ENCODE measurements at regions not wholly inside any gene's neighbourhood (a gene's known extent, or its start where the extent isn't known, plus 50 kb on each side); places are given as distances from the start of the nearest gene placed in this dataset.
"Not testable (repeated sequence)": the region's sequence is repeated elsewhere in the genome, so short reads cannot be mapped to it uniquely, and the experiment has no call there.

DNA sequence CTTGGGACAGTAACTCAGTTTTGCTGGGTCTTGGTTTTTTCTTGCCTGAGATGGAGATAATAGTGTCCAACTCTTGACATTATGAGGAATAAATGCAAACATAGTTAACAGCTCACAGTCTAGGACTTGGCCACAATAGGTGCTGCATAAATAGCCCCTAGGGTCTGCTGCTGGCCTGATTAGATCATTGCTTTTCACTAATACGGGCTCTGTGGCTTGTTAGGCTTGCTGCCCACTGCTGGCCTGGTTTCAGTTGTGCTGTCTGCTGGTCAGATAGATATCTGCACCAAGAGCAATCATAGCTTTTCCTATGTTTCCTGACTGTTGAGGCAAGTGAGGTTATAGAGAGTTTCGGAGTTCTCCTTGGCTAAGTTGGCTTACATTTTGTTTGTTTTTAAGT, 246.1 kb downstream of the DNAJB9 start:
- no peak for DNase-seq (ENCODE audit: low read depth)

DNA sequence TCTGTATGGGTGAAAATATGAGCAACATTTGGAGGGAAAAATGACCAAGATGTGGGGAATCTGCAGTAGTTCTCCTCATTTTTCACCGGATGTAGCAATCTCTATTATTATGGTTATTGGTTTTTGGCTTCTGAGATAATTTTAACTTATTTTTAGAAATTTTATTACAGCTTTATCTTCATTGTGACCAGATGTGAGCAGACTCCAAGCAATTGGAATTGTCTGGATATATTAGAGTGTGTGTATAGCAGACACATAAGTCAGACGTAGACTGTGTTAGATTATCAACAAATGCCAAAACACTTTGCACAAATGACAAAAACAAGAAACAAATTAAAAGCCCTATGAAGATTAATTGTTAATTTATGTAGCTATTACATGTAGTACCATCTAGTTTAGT, 249.1 kb downstream of the DNAJB9 start:
- DNase-seq (ENCODE audit: low read depth): no peak

DNA sequence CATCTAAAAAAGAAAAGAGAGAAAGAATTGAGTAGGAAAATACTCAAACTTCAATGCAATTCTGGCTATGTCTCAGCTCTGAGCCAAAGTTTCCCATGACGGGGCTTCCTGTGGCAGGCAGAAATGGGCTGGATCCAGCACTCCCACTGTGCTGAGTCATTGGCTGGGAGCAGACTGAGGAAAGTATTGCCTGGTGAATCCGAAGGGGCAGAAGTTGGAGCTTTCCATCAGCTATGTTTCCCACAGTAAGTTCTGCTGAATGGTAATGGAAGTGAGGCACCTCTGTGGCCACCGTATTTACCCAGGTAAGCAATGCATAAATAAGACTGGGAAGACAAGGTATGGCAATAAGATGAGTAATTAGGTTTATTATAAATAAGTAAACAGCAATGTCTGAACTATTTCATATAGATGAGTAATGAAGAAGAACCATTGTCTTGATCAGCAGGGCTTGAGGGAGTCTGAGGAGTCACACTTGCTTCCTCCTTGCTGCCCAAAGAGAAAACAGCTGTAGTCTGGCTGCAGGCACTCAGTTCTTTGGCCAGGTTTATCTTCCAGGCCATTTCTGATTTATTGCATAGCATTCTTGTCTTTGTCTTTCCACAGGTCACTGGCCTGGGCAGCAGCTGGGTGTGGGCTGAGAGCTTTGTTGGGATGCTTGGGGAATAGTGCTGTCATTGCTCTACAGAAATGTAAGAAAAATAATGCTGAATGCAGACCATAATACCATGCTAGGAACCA, 255.3 kb downstream of the DNAJB9 start:
- no peak for DNase-seq (ENCODE audit: low read depth)

DNA sequence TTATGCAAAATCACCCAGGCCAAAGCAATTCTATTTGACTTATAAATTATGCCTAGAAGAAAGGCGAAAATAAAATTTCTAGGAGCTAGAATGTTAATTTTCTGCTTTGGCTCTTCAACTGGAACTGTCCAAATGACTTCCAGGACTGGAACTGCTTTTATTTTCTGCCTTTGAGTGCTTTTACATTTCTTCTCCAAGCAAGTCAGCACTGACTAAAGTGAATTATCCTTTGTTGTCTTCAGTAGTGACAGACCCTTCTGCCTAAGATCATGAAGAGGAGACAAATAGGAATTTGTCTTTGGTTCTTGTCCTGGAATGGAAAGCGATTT, 255.9 kb downstream of the DNAJB9 start:
- no peak for DNase-seq (ENCODE audit: low read depth)

DNA sequence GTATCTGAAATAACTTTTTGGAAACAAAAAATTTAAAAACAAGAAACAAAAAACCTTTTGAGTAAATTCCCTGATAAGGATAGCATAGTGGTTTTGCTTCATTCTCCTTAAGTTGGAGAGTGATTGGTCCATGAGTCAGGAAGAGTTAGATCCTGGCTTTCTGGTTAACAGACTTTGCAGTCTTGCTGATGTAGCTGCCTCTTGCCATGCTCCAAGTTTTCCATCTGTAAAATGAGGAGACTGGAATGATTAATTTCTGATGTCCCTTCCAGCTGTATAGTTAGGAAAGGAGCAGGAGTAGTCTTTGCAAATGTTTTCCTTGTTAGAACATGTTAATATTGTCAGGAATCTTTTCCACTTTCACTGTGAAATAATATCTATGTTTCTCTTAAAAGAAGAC, 266.6 kb downstream of the DNAJB9 start:
- DNase-seq (ENCODE audit: low read depth): no peak

DNA sequence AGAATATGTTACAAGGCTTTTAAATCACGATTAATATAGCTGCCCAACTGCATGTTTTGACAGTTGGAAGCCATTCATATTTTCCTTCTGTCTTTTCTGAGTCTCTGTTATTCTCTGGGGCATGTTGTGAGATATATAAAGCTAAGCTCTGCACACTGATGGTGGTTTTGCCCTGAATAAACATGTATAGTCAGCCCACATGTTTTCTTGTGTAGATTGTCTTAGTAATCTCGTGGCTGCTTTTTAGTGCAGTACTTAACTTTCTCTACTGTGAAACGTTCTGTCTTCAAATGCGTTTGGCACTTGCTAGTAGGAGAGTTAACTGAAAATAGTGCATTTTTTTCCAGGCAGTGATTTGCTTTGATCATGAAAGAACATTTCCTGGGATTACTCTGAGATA, 268.5 kb downstream of the DNAJB9 start:
- no peak for DNase-seq (ENCODE audit: low read depth)

DNA sequence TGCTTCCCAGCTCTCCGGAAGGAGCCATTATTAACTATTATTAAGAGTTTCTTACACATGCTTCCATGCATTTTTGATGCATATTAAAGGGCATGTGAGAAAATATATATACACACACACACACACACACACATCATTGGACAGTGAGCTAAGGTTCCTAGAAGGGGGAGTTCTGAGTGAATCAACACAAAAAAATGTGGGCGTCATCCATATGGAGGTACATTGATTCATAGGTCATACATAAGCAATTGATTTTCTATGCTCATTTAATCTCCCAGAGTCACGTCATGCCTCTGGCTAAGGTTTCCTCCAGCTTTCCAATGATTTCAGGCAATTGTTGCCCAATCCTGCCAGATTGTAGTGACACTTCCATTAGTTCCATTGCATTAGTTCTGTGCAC, 269.4 kb downstream of the DNAJB9 start:
- DNase-seq (ENCODE audit: low read depth): no peak

DNA sequence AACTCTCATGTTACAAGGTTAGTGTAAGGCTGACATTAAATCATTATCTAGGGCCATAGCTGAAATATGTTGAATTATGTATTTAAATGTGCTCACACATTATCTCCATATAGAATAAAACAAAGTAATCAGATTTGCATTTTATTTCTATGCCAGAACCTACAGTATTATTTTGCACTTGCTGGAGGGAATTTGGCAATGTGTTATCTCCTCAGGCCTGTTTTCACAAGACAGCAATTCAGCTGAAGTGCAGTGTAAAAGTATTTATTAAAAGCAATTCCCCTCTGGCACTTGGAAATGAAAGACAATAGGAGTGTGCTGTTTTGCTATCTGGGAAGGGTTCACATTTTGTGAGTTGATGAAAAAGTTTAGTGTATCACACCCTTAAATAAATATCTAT, 276.3 kb downstream of the DNAJB9 start:
- DNase-seq (ENCODE audit: low read depth): no peak

DNA sequence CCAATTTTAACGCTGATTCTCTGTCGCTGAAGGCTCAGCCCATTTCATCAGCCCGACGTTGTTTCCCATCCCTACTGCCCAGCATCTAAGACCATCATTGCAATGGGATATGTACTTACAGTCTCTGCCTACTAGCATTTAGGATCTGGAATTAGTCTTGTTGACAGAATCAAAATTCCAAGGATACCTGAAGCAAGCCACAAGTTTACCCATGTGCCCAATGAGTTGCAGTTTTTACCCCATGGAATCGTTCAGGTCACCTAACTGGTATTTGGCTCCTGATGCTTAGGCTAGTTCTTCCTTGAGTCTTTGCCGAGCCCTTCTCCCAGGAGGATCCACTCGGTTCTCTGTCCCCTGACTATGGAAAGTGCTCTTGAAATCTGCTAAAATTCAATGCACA, 276.8 kb downstream of the DNAJB9 start:
- DNase-seq (ENCODE audit: low read depth): no peak

DNA sequence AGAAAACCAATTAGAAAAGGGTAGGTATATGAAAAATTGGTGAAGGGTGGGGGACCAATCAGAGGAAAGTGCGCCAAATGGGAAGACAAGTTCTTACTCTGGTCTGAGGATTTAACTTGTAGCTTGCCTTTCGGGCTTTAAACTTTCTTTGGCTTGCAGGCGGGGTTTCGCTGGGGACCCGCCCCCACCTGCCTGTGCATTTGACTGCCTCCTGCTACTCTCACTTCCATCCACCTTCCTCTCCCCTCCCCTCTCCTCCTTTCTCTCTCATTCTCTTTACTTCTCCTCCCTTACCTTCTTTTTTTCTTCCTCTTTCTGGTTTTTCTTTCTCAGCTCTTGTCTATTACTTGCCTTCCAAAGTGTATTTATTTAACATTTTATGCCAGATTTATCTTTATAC, 278.8 kb downstream of the DNAJB9 start:
- no peak for DNase-seq (ENCODE audit: low read depth)

DNA sequence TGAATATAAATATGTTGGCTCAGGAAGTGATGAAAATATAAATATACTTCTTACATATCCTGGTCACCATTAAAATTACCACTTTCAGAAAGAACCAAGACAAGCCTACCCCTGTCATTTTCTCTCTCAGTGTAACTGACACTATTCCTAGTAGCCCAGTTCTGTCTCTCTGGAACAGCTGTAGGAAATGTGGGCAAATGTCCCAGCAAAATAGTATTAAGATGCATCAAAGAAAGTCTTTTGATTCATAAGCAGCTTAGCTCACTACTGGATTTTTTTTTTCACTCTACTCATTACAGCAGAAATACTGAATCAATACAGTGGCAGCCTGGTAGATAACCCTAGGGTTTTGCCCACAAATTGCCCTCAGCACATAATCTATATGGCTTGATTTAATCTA, 290.9 kb downstream of the DNAJB9 start:
- DNase-seq (ENCODE audit: low read depth): no peak

DNA sequence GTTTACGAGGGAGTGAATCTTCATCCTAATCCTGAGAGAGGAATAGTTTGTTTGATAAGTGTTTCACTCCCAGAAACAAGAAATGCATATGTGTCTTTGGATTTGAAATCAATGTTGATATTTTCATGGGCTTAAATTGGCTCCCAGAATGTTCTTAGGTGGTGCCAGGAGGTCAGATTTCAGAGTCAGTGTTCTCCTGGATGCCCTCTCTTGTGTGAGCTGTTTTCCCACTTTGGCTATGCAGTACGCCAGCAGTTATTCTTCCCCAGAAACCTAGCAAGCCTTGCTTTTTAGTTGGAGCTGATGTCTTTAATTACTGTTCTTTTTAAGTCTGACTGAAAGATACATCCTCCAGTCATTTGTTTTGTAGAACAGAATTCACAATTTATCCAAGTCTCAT, 291.4 kb downstream of the DNAJB9 start:
- no peak for DNase-seq (ENCODE audit: low read depth)

DNA sequence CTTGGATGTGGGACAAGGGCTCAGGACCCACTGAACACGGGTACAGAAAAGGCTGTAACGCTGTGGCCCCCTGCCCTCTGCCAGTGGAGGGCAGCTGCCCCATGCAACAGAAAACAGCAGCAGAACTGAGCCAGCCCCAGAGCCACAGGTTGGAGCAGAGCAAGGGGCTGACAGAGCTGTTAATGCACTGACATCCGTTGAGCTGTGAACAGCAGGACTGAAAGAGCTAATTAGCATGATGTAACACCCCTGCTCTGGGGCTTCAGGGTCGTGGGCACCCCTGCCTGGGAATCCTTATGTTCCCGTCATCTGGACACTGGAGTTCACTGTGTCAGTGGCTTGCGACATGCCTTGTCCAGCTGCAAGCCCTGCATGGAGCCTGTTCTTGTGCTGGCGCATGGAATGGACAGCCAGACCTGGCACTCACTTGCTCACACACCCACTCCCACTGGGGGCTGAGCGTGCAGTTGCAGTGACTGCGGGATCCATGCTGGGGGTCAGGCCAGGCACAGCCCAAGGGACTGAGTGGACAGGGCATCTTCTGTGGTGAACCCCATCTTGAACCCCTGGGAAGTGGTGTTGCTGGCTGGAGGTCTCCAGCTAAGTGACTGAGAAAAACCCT, 293.7 kb downstream of the DNAJB9 start:
- DNase-seq (ENCODE audit: low read depth): no peak

DNA sequence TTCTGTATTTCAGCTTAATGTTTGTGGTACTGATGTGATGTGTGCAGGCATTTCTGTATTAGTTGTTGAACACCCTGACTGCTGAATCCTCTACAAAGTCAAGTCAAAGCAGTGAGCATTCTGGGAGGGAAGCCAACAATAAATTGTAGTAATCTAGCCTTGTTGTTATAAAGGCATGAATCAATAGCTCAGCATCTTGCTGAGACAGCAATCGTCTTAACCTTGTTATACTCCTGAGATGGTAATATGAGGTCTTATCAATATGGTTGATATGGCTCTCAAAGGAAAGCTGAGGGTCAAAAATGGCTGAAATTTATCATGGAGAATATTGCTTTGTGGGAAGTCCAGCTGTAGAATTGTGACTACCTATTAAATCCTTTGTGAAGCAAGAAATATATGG, 299.4 kb downstream of the DNAJB9 start:
- DNase-seq (ENCODE audit: low read depth): no peak

DNA sequence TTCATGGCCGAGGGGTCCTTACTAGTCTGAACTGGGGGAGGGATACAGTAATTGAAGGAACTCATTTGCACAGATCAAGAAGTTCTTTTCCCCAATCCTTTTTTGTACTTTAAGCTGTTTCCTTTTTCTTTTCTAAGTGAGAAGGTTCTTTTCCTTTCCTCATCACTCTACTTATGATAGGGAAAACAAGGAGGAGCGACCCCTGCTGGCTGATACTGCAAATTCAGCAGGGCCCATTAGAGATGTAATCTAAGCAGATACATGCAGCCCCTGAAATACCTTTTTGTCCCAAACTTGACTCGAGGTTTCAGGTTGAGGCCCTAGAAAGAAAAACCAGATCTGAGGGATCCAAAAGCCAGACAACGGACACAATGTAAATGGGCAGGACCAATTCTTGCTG, 305.5 kb downstream of the DNAJB9 start:
- DNase-seq (ENCODE audit: low read depth): no peak

DNA sequence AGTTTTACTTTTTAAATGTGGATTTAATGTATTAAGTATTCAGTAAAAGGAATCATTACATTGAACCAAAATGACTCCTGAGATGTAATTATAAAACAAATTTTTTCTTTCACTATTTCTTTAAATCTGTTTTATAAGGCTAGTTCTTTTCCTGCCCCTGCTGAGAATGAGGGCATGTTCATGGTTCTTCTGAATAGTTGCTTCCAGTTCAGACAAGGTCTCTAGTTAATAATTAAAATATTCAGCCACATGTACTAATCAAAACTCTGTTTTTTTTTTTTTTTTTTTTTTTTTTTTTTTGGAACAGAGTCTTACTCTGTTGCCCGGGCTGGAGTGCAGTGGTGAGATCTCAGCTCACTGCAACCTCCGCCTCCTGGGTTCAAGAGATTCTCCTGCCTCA, 321.2 kb downstream of the DNAJB9 start:
- DNase-seq (ENCODE audit: low read depth): no peak

DNA sequence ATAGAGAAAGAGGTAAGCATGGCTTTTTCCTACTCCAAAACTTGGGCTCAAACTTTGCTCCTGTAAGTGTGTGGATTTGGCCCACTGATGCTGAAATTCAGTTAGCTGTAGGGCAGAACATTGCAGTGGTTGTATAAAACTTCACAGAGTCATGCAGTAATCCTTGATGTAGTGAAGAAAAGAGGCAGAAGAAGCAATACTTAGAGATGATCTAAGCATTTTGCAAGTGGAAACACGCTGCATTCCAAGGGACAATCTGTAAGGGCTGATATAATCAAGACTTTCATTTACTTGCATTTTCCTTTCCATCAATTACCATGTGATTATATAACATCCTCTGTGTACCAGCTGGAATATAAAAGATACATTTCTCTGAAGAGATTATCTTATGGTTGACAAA, 338.8 kb downstream of the DNAJB9 start:
- no peak for DNase-seq (ENCODE audit: low read depth)

DNA sequence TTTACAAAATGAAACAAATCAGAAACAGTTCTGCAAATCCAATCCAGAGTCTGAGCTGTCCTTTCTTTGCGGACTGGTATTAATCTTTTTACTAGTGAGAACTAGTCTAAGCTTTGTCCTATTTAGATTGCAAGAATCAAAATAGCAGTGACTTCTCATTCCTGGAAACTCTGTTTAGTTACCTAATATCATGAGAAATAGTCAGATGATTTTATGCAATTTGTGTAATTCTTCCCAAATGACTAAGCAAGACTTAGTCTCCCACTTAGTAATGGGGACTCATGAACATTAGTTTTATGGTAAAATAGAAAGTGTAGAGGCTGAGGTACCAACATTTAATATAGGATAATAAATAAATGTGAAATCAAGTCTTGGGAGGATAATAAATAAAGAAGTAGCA, 341.3 kb downstream of the DNAJB9 start:
- DNase-seq (ENCODE audit: low read depth): no peak

DNA sequence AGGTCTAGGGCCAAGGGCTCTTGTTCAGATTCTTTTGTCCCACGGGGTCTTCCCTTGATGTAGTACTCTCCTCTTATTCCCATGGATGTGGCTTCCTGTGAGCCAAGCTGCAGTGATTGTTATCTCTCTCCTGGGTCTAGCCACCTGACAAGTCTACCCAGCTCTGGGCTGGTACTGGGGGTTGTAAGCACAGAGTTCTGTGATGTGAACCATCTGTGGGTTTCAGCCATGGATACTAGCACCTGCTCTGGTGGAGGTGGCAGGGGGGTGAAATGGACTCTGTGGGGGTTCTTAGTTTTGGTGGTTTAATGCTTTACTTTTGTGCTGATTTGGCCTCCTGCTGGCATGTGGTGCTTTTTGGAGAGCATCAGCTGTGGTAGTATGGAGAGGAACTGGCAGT, 350.8 kb downstream of the DNAJB9 start:
- DNase-seq (ENCODE audit: low read depth): no peak

DNA sequence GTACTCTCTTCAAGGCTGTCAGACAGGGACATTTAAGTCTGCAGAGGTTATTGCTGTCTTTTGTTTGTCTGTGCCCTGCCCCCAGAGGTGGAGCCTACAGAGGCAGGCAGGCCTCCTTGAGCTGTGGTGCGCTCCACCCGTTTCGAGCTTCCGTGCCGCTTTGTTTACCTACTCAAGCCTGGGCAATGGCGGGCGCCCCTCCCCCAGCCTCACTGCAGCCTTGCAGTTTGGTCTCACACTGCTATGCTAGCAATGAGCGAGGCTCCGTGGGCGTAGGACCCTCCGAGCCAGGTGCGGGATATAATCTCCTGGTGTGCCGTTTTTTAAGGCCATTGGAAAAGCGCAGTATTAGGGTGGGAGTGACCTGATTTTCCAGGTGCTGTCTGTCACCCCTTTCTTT, 373.4 kb downstream of the DNAJB9 start:
- DNase-seq (ENCODE audit: low read depth): not testable (repeated sequence)

DNA sequence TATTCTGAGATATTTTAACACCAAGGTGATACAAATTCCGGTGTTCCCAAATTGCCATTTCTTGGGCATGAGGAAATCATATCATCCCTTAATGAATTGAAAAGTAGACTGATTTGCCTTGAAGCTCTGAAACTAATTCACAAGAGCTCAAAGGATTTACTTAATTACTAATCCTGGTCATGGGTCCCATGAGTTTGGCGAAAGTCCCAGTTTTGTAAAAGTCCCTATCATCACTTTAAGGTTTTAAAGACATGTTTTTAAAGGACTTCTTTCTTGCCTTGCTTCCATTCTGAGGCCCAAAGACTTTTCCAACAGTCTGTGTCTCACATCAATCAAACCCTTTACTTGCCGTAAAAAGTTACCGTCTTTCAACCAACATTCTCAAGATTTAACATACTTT, 377.9 kb downstream of the DNAJB9 start:
- no peak for DNase-seq (ENCODE audit: low read depth)

DNA sequence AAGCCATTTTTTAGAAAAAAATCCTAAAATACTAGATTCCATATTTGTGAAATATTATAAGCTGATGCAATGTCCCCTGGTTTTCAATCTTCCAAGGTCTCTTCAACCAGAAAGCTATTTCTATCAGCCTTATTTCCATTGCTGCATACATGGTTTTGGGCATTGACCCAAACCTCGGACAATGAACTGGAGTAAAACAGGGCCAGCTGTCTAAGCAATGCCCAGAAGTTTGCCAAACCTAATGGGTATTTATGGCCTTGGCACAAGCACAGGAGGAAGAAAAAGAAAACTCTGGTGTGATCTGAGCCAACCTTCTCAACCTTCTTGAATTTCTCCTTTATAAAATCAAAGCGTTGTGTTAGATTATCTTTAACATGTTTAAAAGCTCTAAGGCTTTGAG, 402.3 kb downstream of the DNAJB9 start:
- no peak for DNase-seq (ENCODE audit: low read depth)

DNA sequence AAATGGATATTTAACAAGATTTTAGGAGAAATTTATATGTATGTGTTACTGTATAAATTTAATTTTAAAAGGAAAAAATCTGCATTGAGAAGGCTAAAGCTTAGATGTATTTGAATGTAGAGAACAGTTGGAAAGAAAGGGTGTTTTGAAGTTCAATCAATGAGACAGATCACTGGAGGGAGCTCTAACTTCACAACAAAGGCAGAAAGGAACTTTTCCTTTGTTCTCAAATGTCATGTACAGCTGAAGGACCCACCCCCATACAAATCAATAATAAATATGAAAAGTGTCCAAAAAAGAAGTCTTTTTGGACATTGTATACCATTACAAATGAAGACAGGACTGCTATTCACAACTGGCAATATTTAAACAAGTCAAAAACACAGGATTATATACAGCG, 403.4 kb downstream of the DNAJB9 start:
- DNase-seq (ENCODE audit: low read depth): no peak

DNA sequence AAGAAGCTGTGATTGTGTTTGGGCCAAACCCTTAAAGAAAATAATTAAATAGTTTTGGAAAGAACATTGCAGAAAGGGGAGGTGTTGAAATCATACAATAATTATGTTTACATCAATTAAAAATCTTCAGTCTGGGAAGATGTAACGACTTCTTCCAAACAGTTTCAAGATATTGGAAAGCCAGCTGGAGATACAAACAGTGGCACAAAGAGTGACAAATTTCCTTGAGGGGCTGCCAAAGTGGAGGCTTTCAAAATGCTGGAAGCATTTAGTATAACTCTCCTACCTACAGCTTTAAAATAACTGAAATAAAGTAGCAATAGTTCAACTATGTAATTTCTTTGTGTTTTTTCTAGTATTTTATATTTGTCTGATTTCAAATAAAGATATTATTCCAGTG, 405.0 kb downstream of the DNAJB9 start:
- no peak for DNase-seq (ENCODE audit: low read depth)

Measured in GM04503 (cell line).